Hypothalamus (tissue), 51 donors: ENCODE measurements at regions not wholly inside any gene's neighbourhood (a gene's known extent, or its start where the extent isn't known, plus 50 kb on each side); places are given as distances from the start of the nearest gene placed in this dataset.

ENCODE experiments used
- DNase-seq, 51 donors: peaks; one replicate each; lab custom pipeline; 2025; lab: John Stamatoyannopoulos, UW

DNA sequence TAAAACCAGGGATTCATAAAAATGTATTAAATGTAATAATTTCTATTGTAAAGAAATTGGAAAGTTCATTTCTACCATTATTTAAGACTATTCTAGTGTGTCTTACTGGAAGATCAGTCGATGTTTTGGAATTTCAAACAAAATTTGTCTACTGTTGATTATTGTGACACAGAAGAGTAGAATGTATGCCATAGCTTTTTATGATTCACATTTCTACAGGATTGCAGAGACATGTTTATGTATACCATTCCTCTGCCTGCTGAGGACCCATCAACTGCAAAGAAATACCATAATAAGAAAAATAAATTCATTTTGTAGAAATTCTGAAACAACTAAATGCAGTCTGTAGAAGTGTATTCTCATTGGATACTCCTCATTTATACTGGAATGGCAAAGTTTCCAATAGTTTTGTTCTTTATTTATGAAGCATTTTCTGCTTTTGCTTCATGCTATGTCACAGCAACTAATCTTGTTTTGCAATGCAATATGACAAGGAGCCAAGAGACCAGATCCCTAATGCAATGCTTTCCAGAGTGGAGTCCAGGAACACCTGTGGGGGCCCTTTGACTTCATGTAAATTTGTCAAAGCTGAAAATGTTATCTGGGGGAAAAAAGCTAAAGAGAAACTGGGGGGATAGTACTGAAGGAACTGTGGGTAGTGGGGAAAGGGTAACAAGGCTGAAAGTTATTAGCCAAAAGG lies 172.9 kb upstream of the LRIG3 start:
- no peak for DNase-seq

DNA sequence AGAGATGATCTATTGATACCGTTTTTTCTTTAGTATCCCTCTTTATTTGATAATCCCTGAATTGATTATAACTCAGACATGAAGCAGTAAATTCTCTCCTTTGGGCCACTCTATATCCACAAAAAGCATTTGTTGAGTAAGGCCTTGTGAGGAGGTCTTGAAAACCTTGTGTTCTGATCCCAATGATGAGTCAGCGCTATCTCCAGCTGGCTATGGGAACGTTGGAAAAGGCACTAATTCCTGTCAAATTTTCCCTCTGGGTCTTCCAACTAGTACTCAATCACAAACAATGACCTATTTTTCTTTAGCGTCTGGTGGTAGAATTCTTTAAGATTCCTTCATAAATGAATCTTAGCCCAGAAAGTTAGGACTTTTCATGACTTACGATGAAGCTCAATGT lies 168.4 kb upstream of the LRIG3 start:
- DNase-seq: no peak

DNA sequence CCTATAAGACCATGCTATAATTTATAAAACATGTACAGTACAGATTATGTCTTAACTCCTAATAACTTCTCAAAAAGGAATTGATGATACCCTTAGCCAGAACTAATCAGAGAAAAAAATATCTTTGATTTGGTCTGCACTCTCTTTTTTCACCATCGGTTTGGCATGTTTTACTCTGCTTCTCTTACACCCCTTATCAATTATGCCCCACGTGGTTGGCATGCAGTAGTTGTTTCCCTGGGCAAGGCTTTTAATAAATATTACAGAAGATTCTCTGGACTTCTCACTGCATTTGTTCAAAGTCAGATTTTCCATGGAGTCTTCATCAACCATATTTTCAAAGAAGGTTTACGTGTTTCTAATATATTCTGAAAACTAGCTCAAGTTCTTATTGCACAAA lies 167.4 kb upstream of the LRIG3 start:
- DNase-seq: no peak

DNA sequence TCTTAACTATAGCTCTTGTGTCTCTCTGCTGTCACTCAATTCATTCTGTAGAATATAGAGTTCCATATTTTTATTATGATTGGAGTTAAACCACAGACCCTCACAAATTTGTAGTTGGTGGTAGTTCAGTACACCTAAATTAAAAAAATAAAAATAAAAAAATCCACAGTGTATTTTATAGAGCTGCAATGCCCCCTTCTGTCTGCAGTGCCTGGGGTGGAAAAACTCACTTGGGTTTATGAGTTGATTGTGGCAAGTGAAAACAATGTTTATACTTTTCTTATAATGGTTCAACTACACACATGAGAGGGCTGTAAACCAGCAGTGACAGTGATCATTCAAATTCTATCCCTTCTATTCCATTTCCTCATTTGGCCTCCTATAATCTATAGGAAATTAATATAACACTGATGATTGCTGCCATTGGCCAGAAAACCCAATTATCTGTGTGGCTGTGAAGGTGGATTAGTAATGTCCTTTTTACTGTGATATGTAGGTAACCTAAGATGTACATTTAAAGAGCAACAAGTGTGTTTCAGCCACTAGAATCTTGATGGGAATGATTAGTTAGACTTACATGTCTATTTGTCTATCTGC lies 166.9 kb upstream of the LRIG3 start:
- no peak for DNase-seq

DNA sequence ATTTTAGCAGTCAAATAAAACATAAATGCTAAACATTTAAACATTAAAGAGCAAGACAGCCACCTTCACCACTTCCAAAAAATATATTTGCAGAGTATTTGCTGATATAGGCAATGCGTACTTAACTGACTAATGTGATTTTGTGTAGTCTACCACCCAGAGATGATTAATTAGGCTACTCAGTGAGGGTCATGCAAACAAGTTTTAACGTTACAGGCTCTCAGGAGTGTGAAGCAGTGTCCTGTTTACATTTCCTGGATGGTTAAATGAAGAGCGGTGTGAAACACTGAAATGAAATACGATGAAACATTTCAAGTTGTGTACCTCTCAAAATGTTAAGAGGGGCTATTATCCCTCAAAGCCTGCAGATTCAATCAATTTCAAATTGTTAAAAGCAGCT lies 165.8 kb upstream of the LRIG3 start:
- DNase-seq: no peak

DNA sequence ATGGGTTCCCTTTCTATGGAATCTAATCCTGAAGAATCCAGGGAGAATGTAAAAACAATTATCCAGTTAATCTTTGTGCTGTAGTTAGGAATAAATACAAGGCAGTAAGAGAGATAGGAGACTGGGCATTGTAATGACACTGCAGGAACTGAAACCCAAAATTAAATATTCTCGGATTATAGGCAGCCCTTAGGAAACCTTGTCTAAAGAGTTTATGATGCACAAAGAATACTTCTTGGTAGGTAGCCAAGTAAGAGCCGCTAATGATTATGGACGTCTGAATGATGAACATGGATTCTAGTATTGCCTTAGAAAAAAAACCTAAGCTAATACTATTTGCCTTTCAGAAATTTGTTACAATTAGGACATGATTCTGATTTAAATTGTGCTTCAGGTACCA lies 165.4 kb upstream of the LRIG3 start:
- no peak for DNase-seq

DNA sequence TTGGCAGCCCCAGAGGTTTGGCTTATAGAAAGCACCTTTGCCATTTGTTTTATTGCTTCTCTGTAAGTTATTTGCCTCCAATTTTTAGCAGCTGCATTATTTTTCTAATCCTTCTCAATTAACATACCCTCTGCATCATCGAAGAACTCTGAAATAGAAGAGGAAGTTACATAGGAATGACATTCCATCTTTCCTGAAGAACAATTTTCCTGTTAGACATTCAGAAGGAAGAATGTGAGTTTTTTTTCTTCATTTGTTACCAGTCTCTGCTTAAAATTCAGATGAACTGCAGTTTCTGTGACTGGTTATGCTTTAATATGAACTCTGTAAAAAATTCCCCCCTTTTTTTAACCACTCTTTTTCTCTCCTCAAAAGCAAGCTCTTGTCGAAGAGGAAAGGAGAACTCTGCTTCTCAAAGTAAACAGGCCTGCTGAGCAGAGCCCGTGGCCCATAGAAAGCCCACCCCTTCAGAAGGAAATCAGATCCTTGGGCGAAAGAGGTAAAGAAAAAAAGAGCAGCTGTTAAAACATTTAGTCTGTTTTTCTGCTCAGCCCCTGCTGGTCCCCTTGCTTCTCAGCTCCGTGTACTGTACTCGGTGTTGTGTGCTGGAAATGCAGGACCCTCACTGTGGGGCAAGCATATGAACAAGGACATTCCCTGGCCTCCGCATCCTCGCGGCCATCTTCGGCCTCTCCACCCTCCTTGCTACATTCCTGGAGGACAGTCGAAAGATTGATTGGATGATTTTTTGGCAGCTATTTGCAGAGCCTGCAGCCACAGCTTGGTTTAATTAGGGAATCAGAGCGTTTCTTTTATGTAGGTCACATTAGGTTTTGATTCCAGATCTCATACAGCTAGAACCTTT lies 164.4 kb upstream of the LRIG3 start:
- peak in 1 of 51 donors; percentile 0 for DNase-seq

DNA sequence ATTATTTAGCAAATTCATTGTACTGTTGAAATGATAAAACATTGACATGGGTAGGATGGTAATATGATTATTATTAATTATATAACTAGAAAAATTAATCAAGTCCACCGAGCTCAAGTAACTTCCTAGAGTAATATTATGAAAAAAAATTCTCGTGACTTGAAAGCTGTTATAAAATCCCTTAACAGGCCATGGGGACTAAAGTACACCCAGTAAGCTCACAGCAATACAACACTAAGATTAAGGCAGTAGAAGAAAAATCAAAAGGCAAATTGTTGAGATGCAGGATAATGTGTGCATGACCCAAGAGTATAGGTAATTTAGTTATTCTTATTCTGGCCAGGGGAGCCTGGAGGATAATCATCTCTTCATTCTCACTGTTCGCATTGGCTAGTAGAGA lies 162.6 kb upstream of the LRIG3 start:
- no peak for DNase-seq

DNA sequence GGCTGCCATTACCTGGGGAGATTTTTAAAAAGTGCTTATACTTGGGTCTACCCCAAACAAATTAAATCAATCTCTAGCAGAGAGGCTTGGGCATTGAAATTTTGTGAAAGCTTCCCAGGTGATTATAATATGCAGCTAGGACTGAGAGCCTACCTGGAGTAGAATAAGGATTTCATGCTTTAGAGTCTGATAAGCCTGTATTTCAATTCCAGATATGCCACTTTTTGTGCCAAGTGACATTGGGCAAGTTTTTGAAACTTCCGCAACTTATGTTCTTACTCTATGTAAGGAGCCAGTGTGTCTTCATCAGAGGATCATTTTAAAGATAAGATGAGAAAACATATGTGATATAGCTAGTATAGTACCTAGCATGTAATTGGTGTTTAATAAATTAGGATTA lies 159.8 kb upstream of the LRIG3 start:
- no peak for DNase-seq

DNA sequence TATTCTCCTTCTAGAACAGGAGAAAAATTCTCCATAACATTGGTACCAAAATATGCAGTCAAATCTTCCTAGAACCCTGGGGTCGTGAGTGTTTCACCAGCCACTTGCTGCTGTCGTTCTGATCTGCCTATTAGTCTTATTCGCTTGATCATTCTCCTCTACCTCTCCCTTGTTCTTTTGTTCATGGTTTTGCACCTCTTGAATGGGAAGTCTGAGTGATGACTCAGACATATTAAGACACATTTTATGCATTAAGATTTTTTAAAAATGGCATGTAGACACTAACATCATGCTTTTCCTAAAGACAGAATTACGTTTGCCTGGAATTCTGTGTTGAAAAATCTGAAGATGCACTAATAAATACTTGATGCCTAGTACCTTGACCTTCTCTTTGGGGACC lies 159.2 kb upstream of the LRIG3 start:
- DNase-seq: no peak

DNA sequence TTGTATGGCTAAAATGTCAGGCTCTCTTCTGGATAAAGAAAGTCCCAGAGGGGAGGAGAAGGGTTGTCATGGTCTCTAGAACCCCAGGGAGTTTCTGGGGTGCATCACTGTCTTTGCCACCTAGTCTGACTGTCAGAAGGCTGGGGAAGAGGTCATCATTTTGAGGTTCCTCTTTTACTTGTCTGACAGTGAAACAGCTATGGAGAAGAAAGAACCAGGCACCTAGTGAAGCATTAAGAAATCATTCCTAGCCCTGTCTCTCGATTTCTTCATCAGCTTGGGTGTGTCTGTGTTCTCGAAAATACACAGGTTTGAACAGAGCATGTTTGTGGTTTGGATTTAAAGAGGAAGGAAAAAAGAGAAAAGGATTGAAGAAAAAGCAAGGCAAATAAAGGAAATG lies 158.7 kb upstream of the LRIG3 start:
- no peak for DNase-seq

DNA sequence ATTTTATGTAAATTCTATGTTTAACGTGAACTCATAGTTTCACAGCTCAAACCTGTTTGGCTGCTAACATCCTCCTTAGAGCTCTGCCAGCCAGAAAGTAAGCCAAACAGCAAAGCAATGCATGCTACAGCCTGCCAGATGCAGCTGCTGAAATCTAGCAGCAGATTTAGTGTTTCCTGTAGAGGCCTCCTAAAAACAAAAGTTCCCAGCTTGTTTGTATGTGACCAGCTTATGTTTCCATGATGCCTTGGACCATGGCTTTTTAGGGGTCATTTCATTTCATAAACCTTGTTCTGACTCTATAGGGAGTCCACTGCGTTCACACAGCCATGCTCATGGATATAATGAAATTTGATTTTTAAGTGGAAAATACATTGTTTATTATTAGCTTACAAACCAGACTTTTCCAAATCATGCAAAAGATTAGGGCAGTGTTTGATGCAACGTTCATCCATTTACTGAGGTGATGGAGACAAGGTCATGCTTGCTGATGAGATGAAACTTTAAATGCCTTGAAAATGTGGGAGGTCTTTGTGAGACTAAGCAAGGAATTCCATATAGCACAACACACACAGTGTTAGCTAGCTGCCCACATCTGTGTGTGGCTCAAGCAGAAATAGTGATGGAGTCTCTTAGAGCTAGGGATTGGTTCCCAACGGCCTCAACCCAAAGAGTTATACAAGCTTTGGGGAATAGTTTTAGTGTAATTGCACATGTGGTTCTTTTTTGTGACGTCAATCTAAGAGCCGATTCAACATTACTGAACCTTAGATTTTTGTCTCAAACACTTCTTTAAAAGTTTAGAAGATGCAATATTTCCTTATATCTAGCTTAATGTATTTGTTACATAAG lies 157.5 kb upstream of the LRIG3 start:
- no peak for DNase-seq

DNA sequence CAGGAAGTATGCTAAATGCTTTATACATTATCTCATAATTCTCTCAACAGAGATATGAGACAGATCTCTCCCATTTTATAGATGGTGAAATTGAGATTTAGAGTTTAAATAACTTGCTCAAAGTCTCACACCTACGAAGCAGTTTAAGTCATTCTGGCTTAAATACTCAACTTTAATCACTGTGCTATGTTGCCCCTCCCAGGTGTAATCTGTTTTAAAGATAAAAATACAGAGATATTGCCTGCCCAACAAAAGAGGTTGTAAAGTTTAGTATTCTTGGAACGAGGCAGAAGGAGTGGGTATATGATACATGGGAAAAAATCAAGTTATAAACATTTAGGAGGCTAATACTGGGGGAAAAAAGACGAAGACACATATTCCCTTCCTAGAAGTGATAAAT lies 156.8 kb upstream of the LRIG3 start:
- DNase-seq: no peak

DNA sequence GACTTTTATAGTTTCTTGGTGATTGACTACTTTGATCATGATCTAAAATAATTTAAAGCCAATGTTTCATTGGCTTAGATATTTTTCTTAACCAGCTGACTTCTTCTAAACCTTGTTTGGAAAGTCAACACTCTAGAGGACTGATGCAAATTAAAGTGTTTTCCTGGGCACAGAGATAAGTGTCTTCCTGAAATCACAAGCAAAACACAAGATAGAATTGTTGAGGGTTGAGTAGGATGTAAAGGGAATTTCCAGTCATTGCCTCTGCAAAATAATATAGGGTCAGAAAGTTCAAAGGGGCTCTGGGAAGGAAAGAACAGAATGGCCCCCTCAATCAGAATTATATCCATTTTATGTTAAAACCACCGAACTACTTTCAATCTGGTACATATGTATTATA lies 156.3 kb upstream of the LRIG3 start:
- no peak for DNase-seq

DNA sequence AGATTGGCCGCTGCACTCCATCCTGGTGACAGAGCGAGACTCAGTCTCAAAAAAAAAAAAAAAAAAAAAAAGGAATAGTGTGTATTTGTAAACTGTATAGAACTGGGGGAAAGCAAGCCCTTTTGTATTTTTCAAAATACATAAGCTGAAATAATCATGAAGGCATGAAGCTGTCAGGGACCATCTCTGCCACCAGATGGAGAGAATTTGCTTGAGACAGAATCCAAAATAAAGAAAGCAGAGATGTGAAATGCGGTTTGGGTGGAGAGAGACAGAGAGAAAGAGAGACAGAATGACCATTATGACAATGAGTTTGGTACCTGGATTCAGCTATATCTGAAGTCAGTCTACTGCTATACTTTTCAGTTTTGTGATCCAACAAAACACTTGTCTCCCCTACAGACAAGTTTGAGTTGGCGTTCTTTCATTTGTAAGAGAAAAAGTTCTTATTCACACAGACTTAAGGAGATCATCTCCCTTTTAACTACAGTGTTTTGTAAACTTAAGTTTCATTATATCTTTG lies 155.7 kb upstream of the LRIG3 start:
- DNase-seq: no peak

DNA sequence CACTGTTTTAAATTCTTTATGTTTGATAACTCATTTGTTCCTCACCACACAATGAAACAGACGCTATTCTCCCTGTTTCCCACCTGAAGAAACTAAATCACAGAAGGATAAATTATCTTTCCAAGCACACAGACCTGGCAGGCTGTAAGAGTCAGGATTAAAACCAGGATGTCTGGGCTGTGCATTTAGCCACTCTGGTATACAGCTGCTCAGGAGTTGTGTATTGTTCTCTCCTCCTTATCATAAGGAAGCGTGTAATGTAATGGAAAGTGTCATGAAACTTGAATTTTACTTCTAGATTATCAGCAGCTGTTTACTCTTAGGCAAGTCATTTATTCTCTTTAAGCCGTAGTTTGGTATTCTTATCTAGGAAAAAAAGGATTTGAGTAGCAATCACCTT lies 154.8 kb upstream of the LRIG3 start:
- no peak for DNase-seq

DNA sequence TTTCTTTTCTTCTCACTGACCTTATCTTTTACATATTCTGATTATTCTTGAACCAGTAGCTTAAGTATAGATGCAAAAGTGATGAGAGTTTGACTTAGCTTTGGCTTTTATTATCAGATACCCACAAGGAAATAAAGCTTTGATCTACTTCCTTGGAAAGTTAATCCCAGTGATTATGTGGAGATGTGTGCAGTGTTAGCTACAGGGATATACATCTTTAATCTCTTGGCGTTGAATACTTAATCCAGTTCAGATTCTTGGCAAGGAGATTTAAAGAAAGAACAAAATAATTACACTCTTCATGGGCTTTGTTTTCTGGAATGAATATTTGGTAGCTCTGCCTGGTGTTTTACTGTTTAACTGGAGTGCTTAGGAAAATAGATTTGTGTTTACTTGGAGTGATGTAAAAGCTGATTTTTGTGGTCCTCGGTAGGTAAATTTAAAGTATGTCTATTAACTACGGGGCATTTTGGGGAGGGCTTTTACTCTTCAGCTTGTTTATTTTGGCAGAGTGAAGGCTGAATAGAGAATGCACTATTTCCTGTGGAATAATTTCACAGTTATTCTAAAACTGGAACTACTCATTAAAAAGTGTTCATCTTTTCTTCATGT lies 150.1 kb upstream of the LRIG3 start:
- no peak for DNase-seq

DNA sequence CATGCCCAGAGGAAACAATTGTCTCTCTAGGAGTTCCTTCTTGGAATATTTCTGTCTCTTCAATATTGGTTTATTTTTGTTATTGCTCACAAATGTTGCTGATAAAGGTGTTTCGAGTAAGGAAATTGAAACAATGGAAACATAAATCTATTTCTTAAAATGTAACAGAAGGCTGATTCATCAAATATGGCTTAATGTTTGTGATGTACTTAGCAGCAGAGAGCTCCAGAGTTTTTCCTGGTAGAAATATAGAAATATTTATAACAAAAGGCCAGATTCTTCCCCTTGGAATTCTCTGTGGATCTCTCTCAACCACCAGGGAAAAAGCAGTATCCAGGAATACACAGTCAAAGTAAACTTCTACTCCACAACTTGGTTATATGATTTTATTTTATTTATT lies 149.2 kb upstream of the LRIG3 start:
- no peak for DNase-seq

DNA sequence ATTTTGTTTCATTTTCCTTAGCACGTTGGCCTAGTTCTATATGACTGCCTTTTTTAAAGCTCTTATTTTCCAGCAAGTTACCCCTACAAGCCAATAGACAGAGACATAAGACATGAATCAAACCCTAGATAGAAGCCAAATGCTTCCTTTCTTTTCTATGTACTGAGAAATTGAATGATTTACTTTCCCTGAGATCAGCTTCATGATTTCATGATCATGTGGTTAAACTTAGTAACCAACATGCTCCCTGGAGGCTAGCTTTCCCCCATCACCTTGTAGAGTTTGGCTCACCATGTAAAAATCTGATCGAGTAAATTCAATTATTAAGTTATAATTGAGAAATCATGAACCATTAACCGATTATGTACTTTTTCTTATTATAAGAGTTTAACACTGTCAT lies 148.1 kb upstream of the LRIG3 start:
- no peak for DNase-seq

DNA sequence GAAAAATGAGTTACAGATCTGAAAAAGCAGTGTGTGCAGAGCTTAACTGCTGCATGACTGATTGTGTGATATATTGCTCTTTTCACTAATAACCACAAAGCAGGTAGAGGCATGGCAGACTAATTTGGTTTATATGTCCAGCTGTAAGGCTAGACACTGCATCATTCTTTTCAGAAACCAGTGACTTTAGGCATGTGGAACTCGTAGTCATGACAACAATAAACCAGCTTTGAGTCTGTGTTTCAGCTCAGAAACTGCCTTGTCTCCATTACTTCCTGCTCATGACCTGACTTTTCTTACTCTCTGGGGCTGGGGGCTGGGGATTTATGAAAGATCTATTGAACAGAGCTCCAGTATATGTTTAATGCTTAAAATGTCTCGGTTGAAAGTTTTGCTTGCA lies 146.8 kb upstream of the LRIG3 start:
- DNase-seq: no peak
